GM12874 (cell line): ENCODE measurements at regions not wholly inside any gene's neighbourhood (a gene's known extent, or its start where the extent isn't known, plus 50 kb on each side); places are given as distances from the start of the nearest gene placed in this dataset.

Experiments
- TF ChIP-seq, protein P1 (sequence below): IDR thresholded peaks from 2 replicates; pipeline ENCODE4 v1.5.1; 2011; ENCODE audit warnings: low read depth, mild to moderate bottlenecking, control low read depth, low read length, moderate library complexity; ENCODE audit not compliant: insufficient read depth

DNA sequence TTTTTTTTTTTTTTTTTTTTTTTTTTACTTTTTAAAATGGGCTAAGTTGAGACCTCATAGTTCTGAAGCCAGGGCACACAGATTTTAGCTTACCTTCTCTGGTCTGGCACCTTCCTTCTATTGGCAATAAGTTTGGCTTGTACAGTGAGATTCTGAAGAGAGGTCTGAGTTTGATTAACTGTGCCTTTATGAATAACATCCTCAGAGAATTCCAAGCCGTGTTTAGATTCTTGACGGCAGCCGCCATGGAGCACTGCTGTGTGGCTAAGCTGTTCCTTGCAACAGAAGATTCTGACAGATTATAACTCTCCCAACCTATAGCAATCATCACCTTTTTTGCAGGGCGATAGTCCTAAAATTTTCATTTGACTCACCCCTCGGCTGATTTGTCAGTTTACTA is 354.9 kb upstream of the FAR2 start:
- TF ChIP-seq, protein P1, sequence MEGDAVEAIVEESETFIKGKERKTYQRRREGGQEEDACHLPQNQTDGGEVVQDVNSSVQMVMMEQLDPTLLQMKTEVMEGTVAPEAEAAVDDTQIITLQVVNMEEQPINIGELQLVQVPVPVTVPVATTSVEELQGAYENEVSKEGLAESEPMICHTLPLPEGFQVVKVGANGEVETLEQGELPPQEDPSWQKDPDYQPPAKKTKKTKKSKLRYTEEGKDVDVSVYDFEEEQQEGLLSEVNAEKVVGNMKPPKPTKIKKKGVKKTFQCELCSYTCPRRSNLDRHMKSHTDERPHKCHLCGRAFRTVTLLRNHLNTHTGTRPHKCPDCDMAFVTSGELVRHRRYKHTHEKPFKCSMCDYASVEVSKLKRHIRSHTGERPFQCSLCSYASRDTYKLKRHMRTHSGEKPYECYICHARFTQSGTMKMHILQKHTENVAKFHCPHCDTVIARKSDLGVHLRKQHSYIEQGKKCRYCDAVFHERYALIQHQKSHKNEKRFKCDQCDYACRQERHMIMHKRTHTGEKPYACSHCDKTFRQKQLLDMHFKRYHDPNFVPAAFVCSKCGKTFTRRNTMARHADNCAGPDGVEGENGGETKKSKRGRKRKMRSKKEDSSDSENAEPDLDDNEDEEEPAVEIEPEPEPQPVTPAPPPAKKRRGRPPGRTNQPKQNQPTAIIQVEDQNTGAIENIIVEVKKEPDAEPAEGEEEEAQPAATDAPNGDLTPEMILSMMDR: no peak

DNA sequence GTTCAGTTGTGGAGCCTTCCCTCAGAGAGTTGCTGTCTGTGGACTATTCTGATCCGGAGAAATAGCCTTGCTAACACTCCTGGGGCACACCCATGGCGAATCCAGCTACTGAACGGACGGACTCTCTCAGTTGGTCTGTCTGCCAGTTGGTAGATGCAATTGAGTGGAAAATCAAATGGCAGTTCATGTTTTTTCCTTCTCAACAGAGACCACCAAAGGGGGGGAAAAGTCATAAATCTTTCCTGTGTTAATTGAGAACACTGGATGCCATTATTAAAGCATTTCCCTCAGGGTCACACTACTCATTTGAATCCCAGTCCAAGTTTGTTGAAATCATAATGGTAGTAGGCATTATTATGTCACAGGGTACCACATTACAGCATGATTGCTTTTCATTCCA is 354.3 kb upstream of the FAR2 start:
- TF ChIP-seq, protein P1: no peak

DNA sequence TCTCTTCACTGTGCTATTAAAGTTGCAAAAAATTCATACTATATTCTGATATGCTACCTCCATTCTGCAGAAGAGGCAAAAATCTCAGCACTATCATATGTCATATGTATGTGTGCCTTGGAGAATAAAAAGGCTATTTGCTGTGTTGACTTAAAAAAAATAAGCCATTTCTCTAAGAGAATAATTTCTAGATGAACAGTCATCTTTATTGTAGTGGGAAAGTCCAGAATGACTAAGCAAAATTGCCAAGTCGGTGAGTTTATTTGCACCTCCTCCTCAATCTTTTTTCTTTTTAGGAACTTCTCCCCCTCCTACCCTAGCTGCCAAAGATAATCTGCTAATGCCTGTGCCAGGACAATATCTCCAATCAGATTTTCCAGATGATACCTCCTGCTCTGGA is 353.8 kb upstream of the FAR2 start:
- TF ChIP-seq, protein P1: no peak

DNA sequence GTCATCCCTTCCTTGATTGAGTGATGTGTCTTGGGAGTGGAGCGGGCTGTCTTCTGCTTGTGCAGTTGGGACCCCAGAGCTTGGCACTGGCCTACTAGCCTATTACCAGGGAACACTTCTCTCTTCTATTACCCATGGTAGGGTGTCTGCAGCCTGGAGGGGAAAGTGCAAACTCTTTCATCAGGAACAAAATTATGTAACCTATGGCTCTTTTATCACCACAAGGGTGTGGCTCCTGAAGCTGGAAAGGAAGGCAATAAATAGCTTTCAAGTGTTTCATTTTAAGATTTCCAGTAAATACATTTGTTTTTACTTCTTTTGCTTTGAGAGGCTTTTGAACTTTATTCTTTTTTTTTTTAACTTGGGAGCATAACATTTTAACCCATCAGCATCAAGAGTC is 349.7 kb upstream of the FAR2 start:
- TF ChIP-seq, protein P1: no peak

DNA sequence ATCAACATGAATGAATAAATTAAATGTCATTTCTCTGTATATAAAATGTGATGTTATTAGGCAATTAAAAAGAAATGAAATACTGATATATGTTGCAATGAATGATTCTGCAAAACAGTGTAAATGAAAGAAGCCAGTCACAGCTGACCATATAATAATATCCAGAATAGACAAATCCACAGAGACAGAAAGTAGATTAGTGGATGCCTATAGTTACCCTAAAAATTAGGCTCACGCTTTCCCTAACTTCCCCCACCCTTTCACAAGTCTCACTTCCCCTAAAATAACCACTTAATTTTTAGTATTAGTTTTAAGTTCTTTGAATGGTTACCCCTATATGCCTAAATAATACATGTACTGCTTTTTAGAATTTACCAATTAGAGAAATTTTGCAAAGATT is 348.9 kb upstream of the FAR2 start:
- TF ChIP-seq, protein P1: no peak

DNA sequence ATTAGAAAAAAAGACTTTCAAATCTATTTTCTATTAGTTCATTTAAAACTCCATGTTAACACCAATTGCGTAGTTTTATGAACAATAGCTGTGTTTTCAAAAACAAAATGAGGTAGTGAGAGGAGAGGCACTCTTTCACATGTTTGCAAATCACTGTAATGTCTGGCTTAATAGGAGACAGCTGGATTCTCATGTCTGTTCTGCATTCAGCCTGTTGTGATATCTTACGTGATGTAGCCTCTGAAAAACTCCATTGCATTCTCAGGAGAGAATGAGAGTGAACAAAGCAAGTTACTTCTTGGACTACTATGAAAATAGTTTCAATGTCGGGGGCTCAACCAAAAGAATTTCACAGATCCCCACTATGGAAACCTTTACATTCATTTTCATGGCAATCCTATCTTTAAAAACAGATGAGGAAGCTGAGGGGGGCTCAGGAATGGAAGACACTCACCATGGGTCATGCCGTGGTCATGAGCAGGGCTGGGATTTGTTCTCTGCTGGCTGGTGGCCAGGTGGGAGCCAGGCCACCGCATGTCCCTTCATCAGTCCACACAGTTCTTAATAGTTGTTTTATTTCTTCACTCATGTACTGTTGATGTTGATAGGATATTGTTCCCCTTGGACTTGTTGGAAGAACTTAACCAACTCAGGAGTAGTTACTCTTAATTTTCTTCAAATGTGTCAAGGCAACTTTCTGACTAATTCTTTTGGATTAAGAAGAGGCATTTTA is 346.2 kb upstream of the FAR2 start:
- TF ChIP-seq, protein P1: no peak

DNA sequence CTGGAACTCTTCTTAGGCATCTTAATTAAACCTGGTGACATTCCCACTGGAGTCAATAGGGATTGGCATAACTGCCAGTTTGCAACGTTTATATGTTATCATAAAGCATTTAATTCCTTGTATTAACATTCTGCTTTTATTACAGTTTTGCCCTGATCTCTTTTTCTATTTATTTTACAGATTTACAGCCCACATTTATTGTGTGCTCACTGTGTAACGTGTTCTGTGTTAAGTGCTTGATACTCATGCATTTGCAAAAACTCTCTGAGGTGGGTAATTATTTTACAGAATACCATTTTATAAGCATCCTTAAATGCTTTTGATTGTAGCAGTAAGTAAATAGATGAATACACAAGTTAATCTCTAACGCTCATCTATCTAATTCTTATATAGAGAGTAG is 341.5 kb upstream of the FAR2 start:
- TF ChIP-seq, protein P1: no peak
